Psoas muscle (tissue), 7 donors: ENCODE measurements at regions not wholly inside any gene's neighbourhood (a gene's known extent, or its start where the extent isn't known, plus 50 kb on each side); places are given as distances from the start of the nearest gene placed in this dataset.

Experiments
- ATAC-seq, 4 donors: fragments of 200-7000 bp; cut with Tn5 transposase; one replicate each; pipeline ENCODE4 v1.9.1; 2020; ENCODE audit warnings: moderate library complexity in 3 of 4, mild to moderate bottlenecking in 2 of 4
- DNase-seq, 2 donors: peaks; one replicate each; pipeline ENCODE4 v3.0.0-alpha.2; 2020
- H3K27ac ChIP-seq: fragments of 200-600 bp; one replicate; pipeline ENCODE4 v1.8.0; 2022
- H3K27me3 ChIP-seq, 3 donors: fragments of 200-600 bp in 1 of 3; one replicate each; pipeline versions ENCODE4 v1.6.1 to v1.8.0; 2013 to 2022; ENCODE audit warnings: low read length in 2 of 3, mild to moderate bottlenecking in 2 of 3, moderate library complexity in 1 of 3; ENCODE audit not compliant: insufficient read depth in 3 of 3
- H3K36me3 ChIP-seq, 2 donors: fragments of 200-600 bp in 1 of 2; one replicate each; pipeline versions ENCODE4 v1.6.1 to v1.8.0; 2013 to 2022; ENCODE audit warnings: low read depth in 1 of 2, mild to moderate bottlenecking in 1 of 2, moderate library complexity in 1 of 2; ENCODE audit not compliant: insufficient read depth in 1 of 2
- H3K4me1 ChIP-seq: fragments of 200-600 bp; one replicate; pipeline ENCODE4 v1.8.0; 2022
- H3K4me3 ChIP-seq: fragments of 200-600 bp; one replicate; pipeline ENCODE4 v1.8.0; 2022; ENCODE audit warnings: mild to moderate bottlenecking
- H3K9me3 ChIP-seq: fragments of 200-600 bp; one replicate; pipeline ENCODE4 v1.8.0; 2022
- WGBS, 3 donors: extraction: QIAGEN DNeasy Blood & Tissue Kit; methylation state at CpG; one replicate each; pipeline versions ENCODE4 v1.1.6 to v1.1.7; 2013; 5-methylcytosine and 5-hydroxymethylcytosine counted together
- intact Hi-C, 2 donors: fragments of 100-400 bp; cut with DNase I; formaldehyde crosslinking; loops; one replicate each; pipeline versions ENCODE4 v1.11.0 to v1.14.2; 2022
- TF ChIP-seq, protein P1 (sequence below): fragments of 200-600 bp; IDR thresholded peaks from one replicate; pipeline ENCODE4 v1.8.0; 2022; ENCODE audit warnings: antibody characterized with exemption
- donor health status: healthy with polysubstance abuse.
- donor health status: DM: no; HTN: no; CAD: no; lungs with moderate emphysema.
- donor health status: Bipolar disorder and iron deficiency.
- donor health status: healthy.
- donor health status: DM: yes; HTN: yes; CAD: no.
- donor health status: DM: no; HTN: no; CAD: no.
- donor health status: DM: yes; HTN: yes; CAD: no.

DNA sequence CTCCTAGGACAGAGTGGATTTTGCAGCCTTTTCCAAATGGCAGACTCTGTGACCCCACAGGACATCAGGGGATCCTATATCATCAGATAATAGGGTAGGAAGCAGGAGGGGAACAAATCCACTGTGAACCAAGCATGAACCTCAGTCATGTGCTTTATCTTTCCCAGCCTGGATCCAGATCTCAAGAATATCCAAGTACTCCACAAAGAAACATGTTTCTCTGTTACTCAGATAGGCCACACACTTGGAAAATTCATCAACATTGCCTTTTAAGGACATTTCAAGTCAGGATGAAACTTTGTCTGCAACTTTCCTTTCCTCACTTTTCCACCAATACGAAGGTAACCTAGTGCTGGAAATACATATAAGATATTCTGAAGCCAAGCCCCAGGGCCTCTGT, 85.8 kb downstream of the RDH14 start:
- Histone ChIP-seq H3K27me3 (no peaks in the 10 kb centered on the region), H3K4me1 (peaks cover 9% of the 10 kb centered on the region), H3K36me3 (no peaks in the 10 kb centered on the region), H3K9me3 (no peaks in the 10 kb centered on the region), H3K27ac (no peak overlapping the region), H3K4me3 (no peak overlapping the region)
- intact Hi-C loops, result no loop called here
- ATAC-seq, result no peak
- no peak for DNase-seq
- WGBS, 3 donors, result 68 to 81% (median 70%) methylated on average over 1 of the region's 1 CpG
- TF ChIP-seq, protein P1, sequence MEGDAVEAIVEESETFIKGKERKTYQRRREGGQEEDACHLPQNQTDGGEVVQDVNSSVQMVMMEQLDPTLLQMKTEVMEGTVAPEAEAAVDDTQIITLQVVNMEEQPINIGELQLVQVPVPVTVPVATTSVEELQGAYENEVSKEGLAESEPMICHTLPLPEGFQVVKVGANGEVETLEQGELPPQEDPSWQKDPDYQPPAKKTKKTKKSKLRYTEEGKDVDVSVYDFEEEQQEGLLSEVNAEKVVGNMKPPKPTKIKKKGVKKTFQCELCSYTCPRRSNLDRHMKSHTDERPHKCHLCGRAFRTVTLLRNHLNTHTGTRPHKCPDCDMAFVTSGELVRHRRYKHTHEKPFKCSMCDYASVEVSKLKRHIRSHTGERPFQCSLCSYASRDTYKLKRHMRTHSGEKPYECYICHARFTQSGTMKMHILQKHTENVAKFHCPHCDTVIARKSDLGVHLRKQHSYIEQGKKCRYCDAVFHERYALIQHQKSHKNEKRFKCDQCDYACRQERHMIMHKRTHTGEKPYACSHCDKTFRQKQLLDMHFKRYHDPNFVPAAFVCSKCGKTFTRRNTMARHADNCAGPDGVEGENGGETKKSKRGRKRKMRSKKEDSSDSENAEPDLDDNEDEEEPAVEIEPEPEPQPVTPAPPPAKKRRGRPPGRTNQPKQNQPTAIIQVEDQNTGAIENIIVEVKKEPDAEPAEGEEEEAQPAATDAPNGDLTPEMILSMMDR, result no peak

DNA sequence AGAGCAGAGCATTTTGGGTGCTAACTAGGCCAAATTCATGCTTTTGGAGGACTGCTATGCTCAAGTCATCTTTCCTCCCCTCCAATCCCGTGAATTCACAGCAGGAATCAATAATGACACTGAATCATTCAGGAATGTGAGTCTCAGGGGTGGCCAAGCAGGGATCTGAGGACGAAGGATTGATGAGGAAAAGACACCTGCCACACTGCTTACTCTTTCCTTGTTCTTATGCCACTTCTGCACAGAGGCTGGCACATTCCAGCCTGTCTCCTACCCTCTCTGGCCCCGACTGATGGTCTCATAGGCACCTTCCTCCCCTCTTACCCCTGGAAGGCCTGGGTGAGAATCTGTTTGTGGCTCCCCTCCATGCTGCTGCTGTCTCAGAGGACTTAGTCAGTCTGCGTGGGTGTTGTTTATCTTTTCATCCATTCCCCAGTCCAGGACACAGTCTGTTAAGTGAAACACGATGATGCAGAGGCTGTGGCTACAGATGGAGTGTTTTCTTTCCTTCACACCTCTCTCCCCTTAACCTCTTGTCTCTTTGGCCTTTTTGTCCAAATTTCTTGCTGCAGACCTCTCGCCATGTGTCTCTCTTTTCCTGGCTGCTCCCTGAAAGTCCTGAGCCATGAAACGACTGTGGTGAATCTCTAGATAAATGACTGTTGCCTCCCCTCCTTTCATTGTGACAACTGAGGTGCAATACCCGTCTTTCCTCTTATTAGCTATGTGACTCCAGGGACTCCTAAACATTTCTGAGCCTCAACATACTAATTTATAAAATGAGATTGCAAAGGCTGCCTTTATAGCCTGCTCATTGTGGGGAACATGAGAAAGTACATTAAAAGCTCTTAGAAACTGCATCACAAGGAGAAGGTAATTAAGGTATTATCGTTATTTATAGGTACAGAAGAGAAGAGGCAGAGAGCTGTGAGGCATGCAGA, 86.9 kb downstream of the RDH14 start:
- H3K4me1 ChIP-seq, result peaks cover 4% of the 10 kb centered on the region
- H3K27me3 ChIP-seq, result no peaks in the 10 kb centered on the region
- TF ChIP-seq, protein P1, result no peak
- 46 to 51% (median 47%) methylated on average over 9 of the region's 9 CpGs for WGBS, 3 donors
- DNase-seq (peak; percentile 34 to 50), ATAC-seq (peak; percentile 31 to 75 (median 54))
- H3K27ac ChIP-seq, result no peak overlapping the region
- intact Hi-C loops, result no loop called here
- no peaks in the 10 kb centered on the region for H3K9me3 ChIP-seq
- H3K4me3 ChIP-seq, result no peak overlapping the region
- H3K36me3 ChIP-seq, result no peaks in the 10 kb centered on the region

DNA sequence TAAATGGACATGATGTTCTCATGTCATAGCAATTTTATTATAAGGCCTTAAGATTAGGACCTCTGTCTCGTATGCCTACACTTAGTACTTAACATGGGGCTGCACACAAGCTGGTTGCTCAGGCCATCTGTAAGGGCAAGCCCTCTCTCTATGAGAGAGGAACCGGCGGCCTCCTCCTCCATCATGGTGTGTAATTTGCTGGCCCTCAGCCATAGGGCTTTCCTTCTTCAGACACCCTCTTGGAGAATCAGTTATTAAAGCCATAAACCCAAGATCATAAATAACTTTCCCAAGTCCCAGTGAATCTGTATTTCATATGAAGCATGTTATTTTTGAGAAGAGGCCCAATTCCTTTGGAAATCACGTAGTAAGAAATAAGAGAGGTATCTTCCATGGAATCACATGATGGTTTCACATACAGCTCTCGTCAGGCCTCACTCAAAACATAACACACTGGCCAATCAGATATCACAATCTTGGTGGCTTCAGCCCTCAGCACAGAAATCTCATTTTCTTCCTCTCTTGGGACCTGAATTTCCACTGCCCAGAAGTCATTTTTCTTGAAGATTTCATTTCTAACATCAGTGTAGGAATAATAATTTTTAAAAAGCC, 92.6 kb downstream of the RDH14 start:
- no peak overlapping the region for H3K27ac ChIP-seq
- TF ChIP-seq, protein P1, result no peak
- H3K9me3 ChIP-seq, result no peaks in the 10 kb centered on the region
- ATAC-seq (peak in 1 of 4 donors; percentile 33), DNase-seq (peak in 1 of 2 donors; percentile 41)
- H3K36me3 ChIP-seq, result no peaks in the 10 kb centered on the region
- 60 to 76% (median 70%) methylated on average over 5 of the region's 5 CpGs for WGBS, 3 donors
- H3K4me1 ChIP-seq, result no peaks in the 10 kb centered on the region
- intact Hi-C loops, result no loop called here
- H3K4me3 ChIP-seq, result no peak overlapping the region
- H3K27me3 ChIP-seq, result no peaks in the 10 kb centered on the region

DNA sequence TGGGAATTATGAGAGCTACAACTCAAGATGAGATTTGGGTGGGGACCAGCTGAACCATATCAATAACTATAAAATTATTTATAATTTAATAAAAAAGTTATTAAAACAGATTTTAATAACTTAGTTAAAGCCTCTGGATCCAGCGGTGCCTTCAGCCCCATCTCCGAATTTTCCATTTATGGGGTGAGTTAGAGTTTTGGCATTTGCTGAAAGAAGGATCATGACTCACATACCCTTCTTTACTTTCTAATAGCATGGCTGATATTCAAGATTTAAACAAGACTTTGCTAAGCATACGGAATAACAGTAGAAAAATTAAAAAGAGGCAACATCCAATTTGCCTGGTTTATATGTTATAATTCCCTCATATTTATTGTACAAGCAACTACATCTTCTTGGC, 94.5 kb downstream of the RDH14 start:
- ATAC-seq, result no peak
- 92 to 94% (median 94%) methylated on average over 3 of the region's 3 CpGs for WGBS, 3 donors
- TF ChIP-seq, protein P1, result no peak
- Histone ChIP-seq H3K4me1 (no peaks in the 10 kb centered on the region), H3K27ac (no peak overlapping the region), H3K36me3 (no peaks in the 10 kb centered on the region), H3K9me3 (no peaks in the 10 kb centered on the region), H3K4me3 (no peak overlapping the region), H3K27me3 (no peaks in the 10 kb centered on the region)
- DNase-seq, result no peak
- intact Hi-C loops, result no loop called here
